HepG2 (cell line): ENCODE measurements at regions not wholly inside any gene's neighbourhood (a gene's known extent, or its start where the extent isn't known, plus 50 kb on each side); places are given as distances from the start of the nearest gene placed in this dataset.

Experiments used
- BCL3 ChIP-seq: sonication (generic); formaldehyde crosslinking; IDR thresholded peaks from 2 replicates; pipeline ENCODE4 v1.5.1; 2020; ENCODE audit warnings: mild to moderate bottlenecking, missing genetic modification reagents, moderate library complexity
- KLF9 ChIP-seq: IDR thresholded peaks from 2 replicates; pipeline ENCODE4 v1.6.1; 2016; ENCODE audit warnings: low read depth
- NAIF1 ChIP-seq: sonication (generic); formaldehyde crosslinking; IDR thresholded peaks from 2 replicates; pipeline ENCODE4 v1.5.0; 2020; ENCODE audit warnings: mild to moderate bottlenecking, missing genetic modification reagents, borderline replicate concordance
- RFXAP ChIP-seq: sonication (generic); formaldehyde crosslinking; IDR thresholded peaks from 2 replicates; pipeline ENCODE4 v1.4.0; 2020; ENCODE audit warnings: missing genetic modification reagents, borderline replicate concordance
- RXRB ChIP-seq: IDR thresholded peaks from 2 replicates; pipeline ENCODE4 v1.6.1; 2016; ENCODE audit warnings: borderline replicate concordance, missing genetic modification reagents, missing compliant biosample characterization
- SP140L ChIP-seq: sonication (generic); formaldehyde crosslinking; IDR thresholded peaks from 2 replicates; pipeline ENCODE4 v1.4.0; 2020; ENCODE audit warnings: missing genetic modification reagents, borderline replicate concordance
- TCF7 ChIP-seq: sonication (generic); IDR thresholded peaks from 2 replicates; pipeline ENCODE4 v1.6.1; 2016; ENCODE audit warnings: antibody characterized with exemption, low read depth
- TIGD3 ChIP-seq: sonication (generic); formaldehyde crosslinking; IDR thresholded peaks from 2 replicates; pipeline ENCODE4 v1.5.1; 2020; ENCODE audit warnings: mild to moderate bottlenecking, missing genetic modification reagents, borderline replicate concordance
- YY1 ChIP-seq: IDR thresholded peaks from 2 replicates; pipeline ENCODE4 v1.6.1; 2011; ENCODE audit warnings: low read length, low read depth, moderate library complexity, mild to moderate bottlenecking; ENCODE audit not compliant: insufficient read depth, insufficient replicate concordance
- ZBTB7A ChIP-seq: sonication (generic); formaldehyde crosslinking; IDR thresholded peaks from 2 replicates; pipeline ENCODE4 v1.8.0; 2022; ENCODE audit warnings: mild to moderate bottlenecking, missing genetic modification reagents
- ZNF251 ChIP-seq: sonication (generic); formaldehyde crosslinking; IDR thresholded peaks from 2 replicates; pipeline ENCODE4 v1.9.0; 2021; ENCODE audit warnings: mild to moderate bottlenecking, missing genetic modification reagents
- ZNF280B ChIP-seq: sonication (generic); formaldehyde crosslinking; IDR thresholded peaks from 2 replicates; pipeline ENCODE4 v1.5.0; 2020; ENCODE audit warnings: missing genetic modification reagents, mild to moderate bottlenecking, borderline replicate concordance
- ZNF331 ChIP-seq: sonication (generic); formaldehyde crosslinking; IDR thresholded peaks from 2 replicates; pipeline ENCODE4 v1.4.0; 2020; ENCODE audit warnings: missing genetic modification reagents
- ZNF335 ChIP-seq: sonication (generic); formaldehyde crosslinking; IDR thresholded peaks from 2 replicates; pipeline ENCODE4 v1.4.0; 2020; ENCODE audit warnings: missing genetic modification reagents
- ZNF350 ChIP-seq: sonication (generic); formaldehyde crosslinking; IDR thresholded peaks from 2 replicates; pipeline ENCODE4 v1.4.0; 2020; ENCODE audit warnings: mild to moderate bottlenecking, low read depth, missing genetic modification reagents, borderline replicate concordance
- ZNF407 ChIP-seq: sonication (generic); formaldehyde crosslinking; IDR thresholded peaks from one replicate; pipeline ENCODE4 v1.5.1; 2020; ENCODE audit warnings: mild to moderate bottlenecking, missing genetic modification reagents; ENCODE audit errors: not compliant biosample characterization
- ZNF558 ChIP-seq: sonication (generic); formaldehyde crosslinking; IDR thresholded peaks from 2 replicates; pipeline ENCODE4 v1.9.0; 2022; ENCODE audit warnings: mild to moderate bottlenecking, missing genetic modification reagents, borderline replicate concordance

GRCh38 chr17:31598921-31599571, 207.6 kb downstream of the RAB11FIP4 start (continued):
- TF ChIP-seq TIGD3: no peak
- TF ChIP-seq ZNF558 (CRISPR knock-in tag): peak; percentile 54; the same call in 1 of the 2 replicates
- TF ChIP-seq NAIF1 (CRISPR knock-in tag): no peak
- TF ChIP-seq ZNF407 (CRISPR knock-in tag): no peak
- TF ChIP-seq ZNF335 (CRISPR knock-in tag): peak; percentile 45; the same call in 1 of the 2 replicates
- TF ChIP-seq RFXAP: no peak
- no peak for TF ChIP-seq SP140L (CRISPR knock-in tag)
- TF ChIP-seq ZNF331 (CRISPR knock-in tag): 0 out of 2 replicates have a peak, but pooled peaks have one; percentile 16
- no peak for TF ChIP-seq YY1
- TF ChIP-seq ZBTB7A (CRISPR knock-in tag): peak; percentile 83
- no peak for TF ChIP-seq KLF9 (CRISPR knock-in tag)
- TF ChIP-seq RXRB (CRISPR knock-in tag): peak; percentile 48; the same call in 1 of the 2 replicates
- peak; percentile 71; the same call in 1 of the 2 replicates for TF ChIP-seq BCL3
- no peak for TF ChIP-seq ZNF350 (CRISPR knock-in tag)
- no peak for TF ChIP-seq ZNF251 (CRISPR knock-in tag)
- TF ChIP-seq TCF7: no peak
- no peak for TF ChIP-seq ZNF280B
